Fibroblast of lung (primary cell): ENCODE measurements at regions not wholly inside any gene's neighbourhood (a gene's known extent, or its start where the extent isn't known, plus 50 kb on each side); places are given as distances from the start of the nearest gene placed in this dataset.
"Not testable (repeated sequence)": the region's sequence is repeated elsewhere in the genome, so short reads cannot be mapped to it uniquely, and the experiment has no call there.

ENCODE experiments used
- DNase-seq, 2 donors: peaks; one replicate each; pipeline versions ENCODE4 v3.0.0 to v3.0.0-alpha.2; 2010; ENCODE audit warnings: low read depth in 2 of 2
- H2AFZ ChIP-seq: 2 replicates; pipeline ENCODE4 v1.5.1; 2012; ENCODE audit warnings: low read length, control low read depth, inconsistent platforms
- H3K27ac ChIP-seq: 2 replicates; pipeline ENCODE4 v1.5.1; 2011; ENCODE audit warnings: low read length, control low read depth; ENCODE audit not compliant: insufficient read depth
- H3K27me3 ChIP-seq: 2 replicates; pipeline ENCODE4 v1.5.1; 2011; ENCODE audit warnings: mild to moderate bottlenecking, low read length; ENCODE audit not compliant: control insufficient read depth, insufficient read depth
- H3K36me3 ChIP-seq: 2 replicates; pipeline ENCODE4 v1.5.1; 2011; ENCODE audit warnings: low read length; ENCODE audit not compliant: control insufficient read depth, insufficient read depth
- H3K4me1 ChIP-seq: 2 replicates; pipeline ENCODE4 v1.5.1; 2011; ENCODE audit warnings: low read length; ENCODE audit not compliant: control insufficient read depth, insufficient read depth; ENCODE audit errors: extremely low read depth
- H3K4me2 ChIP-seq: 2 replicates; pipeline ENCODE4 v1.5.1; 2011; ENCODE audit warnings: low read length, control low read depth; ENCODE audit not compliant: insufficient read depth; ENCODE audit errors: extremely low read depth
- H3K4me3 ChIP-seq, 4 experiments: fragments of 200-600 bp in 1 of 4; sonication (generic) in 1 of 4; replicated peaks in 1 of 4; 2 replicates each; pipeline ENCODE4 v1.5.1; 2011 to 2016; ENCODE audit warnings: low read length in 4 of 4, low read depth in 3 of 4, mild to moderate bottlenecking in 3 of 4, control low read depth in 2 of 4, inconsistent platforms in 1 of 4, mixed read lengths in 1 of 4; ENCODE audit not compliant: insufficient read depth in 1 of 4; ENCODE audit errors: control extremely low read depth in 1 of 4
- H3K79me2 ChIP-seq: 2 replicates; pipeline ENCODE4 v1.5.1; 2012; ENCODE audit warnings: mild to moderate bottlenecking, low read length, inconsistent platforms; ENCODE audit not compliant: control insufficient read depth, insufficient read depth
- H3K9ac ChIP-seq: 2 replicates; pipeline ENCODE4 v1.5.1; 2011; ENCODE audit warnings: mild to moderate bottlenecking, low read length, control low read depth; ENCODE audit not compliant: insufficient read depth
- H3K9me3 ChIP-seq: 2 replicates; pipeline ENCODE4 v1.5.1; 2012; ENCODE audit warnings: low read depth, low read length; ENCODE audit not compliant: control insufficient read depth, insufficient read depth
- H4K20me1 ChIP-seq: 2 replicates; pipeline ENCODE4 v1.5.1; 2011; ENCODE audit warnings: low read length; ENCODE audit not compliant: control insufficient read depth, insufficient read depth; ENCODE audit errors: extremely low read depth
- EZH2 ChIP-seq: IDR thresholded peaks from 2 replicates; pipeline ENCODE4 v1.5.1; 2012; ENCODE audit warnings: low read length, control low read depth, mild to moderate bottlenecking; ENCODE audit errors: missing control alignments
- TF ChIP-seq, protein P1 (sequence below), 2 donors: IDR thresholded peaks in 1 of 2; conservative IDR thresholded peaks in 1 of 2; 1 replicate in 1 of 2; 2 replicates in 1 of 2; pipeline ENCODE4 v1.5.1; 2011 to 2012; ENCODE audit warnings: low read length in 2 of 2, control low read depth in 1 of 2, inconsistent platforms in 1 of 2, low read depth in 1 of 2, mild to moderate bottlenecking in 1 of 2

- Histone ChIP-seq H3K79me2 (no peaks in the 10 kb centered on the region), H3K9me3 (no peaks in the 10 kb centered on the region), H2AFZ (no peak overlapping the region), H3K9ac (no peak overlapping the region), H3K4me2 (no peak overlapping the region), H3K4me1 (no peaks in the 10 kb centered on the region), H3K27me3 (no peaks in the 10 kb centered on the region), H3K27ac (no peak overlapping the region), H3K4me3 (no peak overlapping the region), H4K20me1 (no peaks in the 10 kb centered on the region), H3K36me3 (no peaks in the 10 kb centered on the region)
- TF ChIP-seq, protein P1, sequence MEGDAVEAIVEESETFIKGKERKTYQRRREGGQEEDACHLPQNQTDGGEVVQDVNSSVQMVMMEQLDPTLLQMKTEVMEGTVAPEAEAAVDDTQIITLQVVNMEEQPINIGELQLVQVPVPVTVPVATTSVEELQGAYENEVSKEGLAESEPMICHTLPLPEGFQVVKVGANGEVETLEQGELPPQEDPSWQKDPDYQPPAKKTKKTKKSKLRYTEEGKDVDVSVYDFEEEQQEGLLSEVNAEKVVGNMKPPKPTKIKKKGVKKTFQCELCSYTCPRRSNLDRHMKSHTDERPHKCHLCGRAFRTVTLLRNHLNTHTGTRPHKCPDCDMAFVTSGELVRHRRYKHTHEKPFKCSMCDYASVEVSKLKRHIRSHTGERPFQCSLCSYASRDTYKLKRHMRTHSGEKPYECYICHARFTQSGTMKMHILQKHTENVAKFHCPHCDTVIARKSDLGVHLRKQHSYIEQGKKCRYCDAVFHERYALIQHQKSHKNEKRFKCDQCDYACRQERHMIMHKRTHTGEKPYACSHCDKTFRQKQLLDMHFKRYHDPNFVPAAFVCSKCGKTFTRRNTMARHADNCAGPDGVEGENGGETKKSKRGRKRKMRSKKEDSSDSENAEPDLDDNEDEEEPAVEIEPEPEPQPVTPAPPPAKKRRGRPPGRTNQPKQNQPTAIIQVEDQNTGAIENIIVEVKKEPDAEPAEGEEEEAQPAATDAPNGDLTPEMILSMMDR (conservative IDR thresholded peaks at IDR 0.05 in 1 of 2, IDR thresholded peaks at IDR 0.05 in 1 of 2; ENCODE audit: low read depth in 1 of 2, low read length in 2 of 2), result no peak
- no peak for TF ChIP-seq EZH2
- no peak for DNase-seq
These were observed 551.4 kb upstream of the SLC39A10 start for GRCh38 chr2:195105581-195105980.

GRCh38 chr2:195094330-195094729 lies 562.7 kb upstream of the SLC39A10 start:
- no peak overlapping the region for H3K27ac ChIP-seq
- H4K20me1 ChIP-seq, result no peaks in the 10 kb centered on the region
- H3K27me3 ChIP-seq, result no peaks in the 10 kb centered on the region
- no peak overlapping the region for H2AFZ ChIP-seq
- H3K9ac ChIP-seq, result no peak overlapping the region
- no peaks in the 10 kb centered on the region for H3K79me2 ChIP-seq
- H3K9me3 ChIP-seq, result no peaks in the 10 kb centered on the region
- no peak overlapping the region for H3K4me2 ChIP-seq
- peak in 1 of 2 donors; percentile 54 for DNase-seq
- H3K4me3 ChIP-seq, result no peak overlapping the region
- H3K36me3 ChIP-seq, result no peaks in the 10 kb centered on the region
- no peaks in the 10 kb centered on the region for H3K4me1 ChIP-seq
- no peak for TF ChIP-seq EZH2
- TF ChIP-seq, protein P1 (conservative IDR thresholded peaks at IDR 0.05 in 1 of 2, IDR thresholded peaks at IDR 0.05 in 1 of 2; ENCODE audit: low read depth in 1 of 2, low read length in 2 of 2), result no peak

DNA sequence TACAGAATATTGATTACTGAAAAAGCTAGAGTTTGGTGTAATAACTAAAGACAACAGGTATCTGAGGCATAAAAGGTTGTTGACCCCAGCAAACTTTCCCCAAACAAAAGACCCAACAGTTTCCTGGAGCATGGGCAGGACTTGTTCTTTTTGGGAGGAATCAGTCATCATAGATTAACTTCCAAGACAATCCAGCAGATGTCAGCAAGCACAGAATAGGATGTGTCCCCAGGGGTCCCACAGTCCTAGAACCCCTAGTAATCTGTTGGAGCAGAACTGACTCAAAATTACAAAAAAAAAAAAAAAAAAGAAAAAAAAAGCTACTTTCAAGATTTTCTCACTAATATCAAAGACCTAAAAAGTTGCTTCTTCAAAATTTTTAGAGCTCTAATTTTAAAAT lies 564.7 kb upstream of the SLC39A10 start:
- no peak for DNase-seq
- Histone ChIP-seq H3K4me2 (no peak overlapping the region), H3K4me3 (no peak overlapping the region), H3K36me3 (no peaks in the 10 kb centered on the region), H3K9ac (no peak overlapping the region), H4K20me1 (no peaks in the 10 kb centered on the region), H3K27me3 (no peaks in the 10 kb centered on the region), H2AFZ (no peak overlapping the region), H3K79me2 (no peaks in the 10 kb centered on the region), H3K9me3 (no peaks in the 10 kb centered on the region), H3K4me1 (no peaks in the 10 kb centered on the region), H3K27ac (no peak overlapping the region)
- TF ChIP-seq, protein P1 (conservative IDR thresholded peaks at IDR 0.05 in 1 of 2, IDR thresholded peaks at IDR 0.05 in 1 of 2; ENCODE audit: low read depth in 1 of 2, low read length in 2 of 2), result no peak
- no peak for TF ChIP-seq EZH2

DNA sequence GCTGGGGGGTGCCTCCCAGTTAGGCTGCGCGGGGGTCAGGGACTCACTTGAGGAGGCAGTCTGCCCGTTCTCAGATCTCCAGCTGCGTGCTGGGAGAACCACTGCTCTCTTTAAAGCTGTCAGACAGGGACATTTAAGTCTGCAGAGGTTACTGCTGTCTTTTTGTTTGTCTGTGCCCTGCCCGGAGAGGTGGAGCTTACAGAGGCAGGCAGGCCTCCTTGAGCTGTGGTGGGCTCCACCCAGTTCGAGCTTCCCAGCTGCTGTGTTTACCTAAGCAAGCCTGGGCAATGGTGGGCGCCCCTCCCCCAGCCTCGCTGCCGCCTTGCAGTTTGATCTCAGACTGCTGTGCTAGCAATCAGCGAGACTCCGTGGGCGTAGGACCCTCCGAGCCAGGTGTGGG lies 584.2 kb upstream of the SLC39A10 start:
- not testable (repeated sequence) for H3K36me3 ChIP-seq, DNase-seq

More for the DNA sequence above, 584.2 kb upstream of the SLC39A10 start:
- not testable (repeated sequence) for H3K9me3 ChIP-seq, H3K27ac ChIP-seq, H3K27me3 ChIP-seq, H4K20me1 ChIP-seq, H3K4me3 ChIP-seq, H3K4me1 ChIP-seq, H3K4me2 ChIP-seq, H3K79me2 ChIP-seq, H2AFZ ChIP-seq, H3K9ac ChIP-seq
